Neural cell (in vitro differentiated cells): ENCODE measurements at regions not wholly inside any gene's neighbourhood (a gene's known extent, or its start where the extent isn't known, plus 50 kb on each side); places are given as distances from the start of the nearest gene placed in this dataset.

Experiments used
- H2AFZ ChIP-seq: fragments of 200-600, 300-800 bp; sonication (generic), shearing (Covaris generic); 2 replicates; pipeline ENCODE4 v1.6.0; 2014; ENCODE audit warnings: low read depth, mild to moderate bottlenecking, antibody characterized with exemption, low read length, moderate library complexity
- H3F3A ChIP-seq: fragments of 200-600 bp; shearing (Covaris generic); 2 replicates; pipeline ENCODE4 v1.6.1; 2016; ENCODE audit warnings: mild to moderate bottlenecking, moderate library complexity, mixed read lengths, antibody characterized with exemption, low read length; ENCODE audit not compliant: insufficient read depth, poor library complexity, severe bottlenecking
- H3K27ac ChIP-seq: fragments of 200-600, 300-800 bp; sonication (generic), shearing (Covaris generic); 2 replicates; pipeline ENCODE4 v1.5.1; 2014; ENCODE audit warnings: mild to moderate bottlenecking, low read length, moderate library complexity
- H3K27me3 ChIP-seq: fragments of 300-800, 200-600 bp; sonication (generic), shearing (Covaris generic); 2 replicates; pipeline ENCODE4 v1.6.0; 2014; ENCODE audit warnings: mild to moderate bottlenecking, low read depth, low read length, moderate library complexity; ENCODE audit not compliant: insufficient read depth
- H3K36me3 ChIP-seq: fragments of 300-800, 200-600 bp; sonication (generic), shearing (Covaris generic); 2 replicates; pipeline ENCODE4 v1.5.1; 2014; ENCODE audit warnings: mild to moderate bottlenecking, antibody characterized with exemption, low read length, moderate library complexity; ENCODE audit not compliant: insufficient read depth
- H3K4me2 ChIP-seq: fragments of 300-800, 200-600 bp; sonication (generic), shearing (Covaris generic); 2 replicates; pipeline ENCODE4 v1.6.0; 2014; ENCODE audit warnings: mild to moderate bottlenecking, low read length
- H3K4me3 ChIP-seq: fragments of 300-800, 200-600 bp; sonication (generic), shearing (Covaris generic); 2 replicates; pipeline ENCODE4 v1.5.1; 2014; ENCODE audit warnings: mild to moderate bottlenecking, low read length, moderate library complexity
- H3K79me2 ChIP-seq: fragments of 200-600 bp; shearing (Covaris generic); replicated peaks from 2 replicates; pipeline ENCODE4 v1.6.0; 2014; ENCODE audit warnings: mild to moderate bottlenecking, low read length, moderate library complexity; ENCODE audit not compliant: insufficient read depth
- H3K9ac ChIP-seq: fragments of 300-800, 200-600 bp; sonication (generic), shearing (Covaris generic); 2 replicates; pipeline ENCODE4 v1.6.1; 2016; ENCODE audit warnings: mild to moderate bottlenecking, low read length, mixed read lengths
- H3K9me2 ChIP-seq: fragments of 200-600 bp; shearing (Covaris generic); 2 replicates; pipeline ENCODE4 v1.6.1; 2016; ENCODE audit warnings: mild to moderate bottlenecking, low read length, mixed read lengths; ENCODE audit not compliant: insufficient read depth
- H3K9me3 ChIP-seq: fragments of 200-600, 300-800 bp; sonication (generic), shearing (Covaris generic); 2 replicates; pipeline ENCODE4 v1.6.1; 2016; ENCODE audit warnings: mild to moderate bottlenecking, mixed run types, low read length, moderate library complexity, mixed read lengths
- H4K20me1 ChIP-seq: fragments of 200-600 bp; shearing (Covaris generic); 2 replicates; pipeline ENCODE4 v1.6.1; 2016; ENCODE audit warnings: mild to moderate bottlenecking, mixed run types; ENCODE audit not compliant: insufficient read depth
- EP300 ChIP-seq: fragments of 450-650 bp; conservative IDR thresholded peaks from 2 replicates; pipeline ENCODE4 v1.6.1; 2014; ENCODE audit warnings: antibody characterized with exemption, mild to moderate bottlenecking, moderate library complexity; ENCODE audit not compliant: poor library complexity, severe bottlenecking
- EZH2 ChIP-seq: fragments of 200-600, 300-800 bp; shearing (Covaris generic), sonication (generic); IDR thresholded peaks from 2 replicates; pipeline ENCODE4 v1.6.1; 2014; ENCODE audit warnings: antibody characterized with exemption, low read length, borderline replicate concordance, mild to moderate bottlenecking; ENCODE audit not compliant: insufficient read depth, poor library complexity, severe bottlenecking
- MXI1 ChIP-seq: fragments of 450-650 bp; conservative IDR thresholded peaks from 2 replicates; pipeline ENCODE4 v1.6.1; 2014; ENCODE audit warnings: antibody characterized with exemption, mild to moderate bottlenecking; ENCODE audit not compliant: poor library complexity, severe bottlenecking
- POLR2AphosphoS5 ChIP-seq: IDR thresholded peaks from 2 replicates; pipeline ENCODE4 v1.6.1; 2012
- RAD21 ChIP-seq: fragments of 450-650 bp; conservative IDR thresholded peaks from 2 replicates; pipeline ENCODE4 v1.6.1; 2014; ENCODE audit warnings: antibody characterized with exemption, mild to moderate bottlenecking, moderate library complexity
- REST ChIP-seq: IDR thresholded peaks from 2 replicates; pipeline ENCODE4 v1.6.1; 2012; ENCODE audit warnings: borderline replicate concordance
- SMC3 ChIP-seq: fragments of 450-650 bp; conservative IDR thresholded peaks from 2 replicates; pipeline ENCODE4 v1.6.1; 2014; ENCODE audit warnings: antibody characterized with exemption, mild to moderate bottlenecking, moderate library complexity; ENCODE audit not compliant: poor library complexity
- TAF1 ChIP-seq: IDR thresholded peaks from 2 replicates; pipeline ENCODE4 v1.6.1; 2012; ENCODE audit warnings: low read depth

GRCh38 chr22:44646141-44646540, 55.9 kb upstream of the PRR5 start:
- TF ChIP-seq MXI1: no peak
- no peak for TF ChIP-seq RAD21
- no peak for TF ChIP-seq POLR2AphosphoS5
- TF ChIP-seq TAF1: no peak
- no peak for TF ChIP-seq REST
- H3K9ac ChIP-seq: no peak overlapping the region
- H3K9me2 ChIP-seq: no peaks in the 10 kb centered on the region
- H3K79me2 ChIP-seq: no peaks in the 10 kb centered on the region
- no peak overlapping the region for H3K4me2 ChIP-seq
- H2AFZ ChIP-seq: no peak overlapping the region
- H4K20me1 ChIP-seq: no peaks in the 10 kb centered on the region
- no peaks in the 10 kb centered on the region for H3K9me3 ChIP-seq
- no peaks in the 10 kb centered on the region for H3K27me3 ChIP-seq
- no peaks in the 10 kb centered on the region for H3K36me3 ChIP-seq
- H3K27ac ChIP-seq: no peak overlapping the region
- H3K4me3 ChIP-seq: no peak overlapping the region
- no peaks in the 10 kb centered on the region for H3F3A ChIP-seq

- Histone ChIP-seq H3K79me2 (no peaks in the 10 kb centered on the region), H4K20me1 (no peaks in the 10 kb centered on the region), H3K36me3 (no peaks in the 10 kb centered on the region), H3K9ac (no peak overlapping the region), H3K9me2 (no peaks in the 10 kb centered on the region), H3K4me2 (no peak overlapping the region), H2AFZ (no peak overlapping the region), H3K27ac (no peak overlapping the region), H3K9me3 (no peaks in the 10 kb centered on the region), H3F3A (no peaks in the 10 kb centered on the region), H3K4me3 (no peak overlapping the region), H3K27me3 (no peaks in the 10 kb centered on the region)
- TF ChIP-seq EP300 (no peak), REST (no peak), RAD21 (no peak), TAF1 (no peak), POLR2AphosphoS5 (no peak), EZH2 (no peak), MXI1 (no peak), SMC3 (no peak)
Observed at GRCh38 chr22:44645531-44645930, 56.5 kb upstream of the PRR5 start.
